ENCODE measurements at regions not wholly inside any gene's neighbourhood (a gene's known extent, or its start where the extent isn't known, plus 50 kb on each side); places are given as distances from the start of the nearest gene placed in this dataset.
"Not testable (repeated sequence)": the region's sequence is repeated elsewhere in the genome, so short reads cannot be mapped to it uniquely, and the experiment has no call there.

DNA sequence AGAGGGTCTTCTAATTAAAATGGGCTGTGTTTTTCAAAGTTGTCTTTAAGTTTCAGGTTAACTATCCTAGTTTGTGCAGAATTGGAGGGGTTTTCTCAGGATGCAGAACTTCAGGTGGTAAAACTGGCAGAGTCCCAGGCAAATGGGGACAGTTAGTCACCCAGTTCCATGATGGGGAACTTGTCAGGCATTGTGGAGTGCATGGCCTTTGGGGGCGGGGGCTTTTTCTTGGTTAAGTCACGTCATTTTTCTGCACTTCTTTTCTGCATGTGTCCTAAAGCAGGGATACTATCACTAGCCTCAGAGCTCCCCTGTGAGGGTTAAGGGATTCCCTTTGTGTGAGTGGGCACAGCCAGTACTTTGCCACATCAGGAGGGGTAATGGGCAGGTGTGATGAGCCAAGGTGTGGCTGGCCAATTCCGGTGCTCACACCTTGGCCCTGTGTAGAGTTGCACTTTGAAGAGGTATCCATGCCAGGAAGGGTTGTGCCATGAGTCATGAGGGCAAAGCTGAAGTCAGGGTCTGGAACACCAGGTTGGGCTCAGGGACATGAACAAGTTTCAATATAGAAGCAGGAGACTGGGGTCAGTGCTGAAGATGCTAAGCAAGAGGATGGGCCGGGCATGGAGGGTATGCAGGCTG, 126.0 kb upstream of the RREB1 start:
- DNase-seq: peak in 1 of 2 donors; percentile 40

DNA sequence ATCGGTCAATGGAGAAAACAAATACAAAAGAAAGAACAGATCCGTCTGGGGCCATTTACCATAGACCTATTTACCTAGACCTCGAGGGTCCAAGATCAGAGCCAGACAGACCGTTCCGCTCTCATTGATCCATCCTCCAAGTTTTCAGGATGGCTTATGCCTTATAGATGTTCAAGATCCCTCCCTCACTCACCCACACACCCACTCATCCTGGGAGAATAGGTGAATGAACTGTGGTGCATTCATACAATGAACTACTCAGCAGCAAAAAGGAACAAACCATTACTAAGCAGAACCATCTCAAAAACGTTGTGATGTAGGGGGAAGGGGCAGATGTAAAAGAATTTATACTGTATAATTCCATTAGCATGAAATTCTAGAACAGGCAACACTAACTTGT, 125.1 kb upstream of the RREB1 start:
- DNase-seq: no peak

DNA sequence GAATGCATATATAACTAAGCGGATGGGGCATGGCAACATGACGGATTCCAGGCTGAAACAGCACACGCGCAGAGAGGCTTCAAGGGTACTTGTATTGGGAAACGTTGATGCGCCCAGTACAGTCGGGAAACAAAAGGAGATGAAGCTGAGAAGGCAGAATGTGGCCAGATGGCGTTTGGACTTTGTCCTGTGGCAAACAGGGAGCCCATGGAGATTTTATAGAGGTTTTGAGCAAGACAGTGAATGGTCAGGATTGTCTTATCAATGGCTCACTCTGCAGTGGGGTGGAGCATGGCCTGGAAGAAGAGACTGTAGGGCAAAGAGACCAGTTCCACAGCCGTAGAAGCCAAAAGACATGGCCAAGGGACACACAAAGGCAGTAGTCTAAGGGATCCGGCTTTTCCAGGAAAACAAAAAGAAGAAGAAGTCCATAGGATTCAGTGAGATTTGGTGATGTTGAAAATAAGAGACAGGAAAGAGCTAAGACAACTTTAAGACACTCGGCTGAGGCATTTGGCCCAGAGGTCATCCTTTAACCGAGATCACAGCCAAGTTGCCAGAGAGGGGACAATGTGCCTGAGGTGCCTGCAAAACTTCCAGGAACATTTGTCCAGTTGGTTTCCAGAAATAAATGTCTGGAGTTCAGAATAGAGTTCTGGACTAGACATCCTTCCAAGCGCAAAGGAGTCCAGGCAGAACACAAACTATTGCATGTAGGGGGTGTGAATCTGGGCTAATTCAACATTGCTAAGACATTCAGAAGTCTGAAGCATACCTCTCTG, 123.0 kb upstream of the RREB1 start:
- DNase-seq: no peak

DNA sequence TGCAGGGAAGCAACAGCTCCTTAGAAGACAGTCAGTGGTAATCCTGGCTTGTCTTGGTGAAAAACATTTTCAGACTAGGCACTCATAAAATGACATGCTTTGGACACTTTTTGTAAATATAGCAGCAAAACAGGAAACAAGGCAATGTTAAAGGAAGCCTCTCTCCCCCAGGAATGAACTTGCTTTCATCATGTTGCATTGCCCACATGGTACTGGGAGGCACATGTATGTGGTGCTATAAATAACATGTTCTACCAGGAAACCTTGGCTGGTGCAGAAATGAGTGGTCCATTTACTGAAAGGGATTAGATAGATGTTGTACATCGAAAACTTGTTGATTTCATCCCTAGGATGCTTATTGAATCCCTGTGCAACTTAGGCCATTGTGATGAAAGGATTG, 121.4 kb upstream of the RREB1 start:
- peak; percentile 50 to 54 for DNase-seq

DNA sequence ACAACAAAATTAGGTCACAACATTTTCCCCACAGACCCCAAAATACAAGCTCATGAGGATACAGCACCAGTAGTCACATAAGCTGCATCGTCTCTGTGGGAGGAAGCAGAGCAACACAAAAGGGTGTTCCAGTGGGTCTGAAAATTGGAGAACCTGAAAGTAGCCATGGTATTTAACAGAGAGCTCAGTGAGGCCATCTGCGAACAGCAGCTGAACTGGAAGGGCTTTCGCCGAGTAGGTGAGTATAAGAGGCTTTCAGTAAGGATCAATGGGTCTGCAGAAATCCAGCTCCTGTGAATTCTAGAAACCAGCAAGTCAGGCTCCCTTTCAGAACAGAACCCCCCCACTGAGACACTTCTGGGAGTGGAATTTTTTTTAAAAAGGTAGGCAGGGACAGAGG, 120.0 kb upstream of the RREB1 start:
- DNase-seq: peak; percentile 16 to 18

DNA sequence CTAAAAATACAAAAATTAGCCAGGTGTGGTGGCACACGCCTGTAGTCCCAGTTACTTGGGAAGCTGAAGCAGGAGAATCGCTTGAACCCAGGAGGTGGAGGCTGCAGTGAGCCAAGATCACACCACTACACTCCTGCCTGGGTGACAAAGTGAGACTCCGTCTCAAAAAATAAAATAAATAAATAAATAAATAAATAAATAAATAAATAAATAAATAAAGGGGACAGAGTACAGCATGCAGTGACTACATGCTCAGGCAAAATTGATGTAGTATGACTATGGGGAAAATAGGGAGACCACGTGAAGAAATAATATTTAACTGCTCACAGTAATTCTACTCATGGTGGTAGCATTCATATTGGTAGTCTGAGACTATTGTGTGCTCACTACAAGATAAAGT, 117.7 kb upstream of the RREB1 start:
- not testable (repeated sequence) for DNase-seq

DNA sequence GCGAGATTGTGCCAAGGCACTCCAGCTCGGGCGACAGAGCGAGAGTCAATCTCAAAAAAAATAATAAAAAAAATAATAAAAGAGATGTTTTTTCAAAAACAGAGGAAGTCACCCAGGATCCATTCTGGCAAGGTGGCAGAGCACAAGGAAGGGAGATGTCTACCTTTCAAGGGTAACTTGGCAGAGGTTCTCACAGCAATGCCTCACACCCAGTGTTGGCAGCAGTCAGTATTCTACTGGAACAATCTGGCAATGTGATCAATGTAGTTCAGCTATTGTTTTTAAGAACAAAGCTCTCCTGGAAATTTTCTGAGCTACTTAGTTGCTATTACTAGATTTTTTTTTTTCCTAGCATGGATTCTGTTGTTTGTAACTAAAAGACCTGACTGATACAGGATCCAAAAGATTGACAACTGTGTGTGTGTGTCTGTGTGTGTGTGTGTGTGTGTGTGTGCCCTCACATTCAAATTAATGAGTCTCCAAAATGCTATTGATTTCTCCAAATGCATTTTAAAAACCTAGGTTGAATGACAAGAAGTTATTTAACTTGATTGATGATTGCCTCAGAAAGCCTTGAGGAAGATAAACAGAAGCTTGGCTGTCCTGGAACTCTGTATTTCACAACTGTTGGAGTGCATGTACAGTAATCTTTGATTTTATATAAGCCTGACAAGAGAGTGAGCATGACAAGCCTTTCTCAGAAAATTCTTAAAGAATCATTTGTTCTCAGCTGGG, 114.1 kb upstream of the RREB1 start:
- no peak for DNase-seq

DNA sequence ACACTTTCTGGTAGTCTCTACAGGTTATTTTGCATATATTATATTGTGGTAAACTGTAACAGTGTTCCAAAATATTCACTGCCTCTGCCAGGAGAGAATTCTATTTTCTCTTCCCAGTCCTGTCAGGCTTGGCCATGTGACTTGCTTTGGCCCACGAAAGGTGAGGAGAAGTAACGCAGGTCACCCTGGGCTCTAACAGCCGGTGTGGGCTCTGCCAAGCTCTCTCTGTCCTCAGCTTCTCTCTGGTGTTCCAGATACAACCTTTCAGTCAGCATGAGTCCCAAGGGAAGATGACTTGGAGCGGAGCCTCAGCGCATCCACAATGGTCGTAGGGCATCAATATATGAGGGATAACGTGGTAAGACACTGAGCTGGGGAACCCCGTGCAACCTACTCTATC, 113.0 kb upstream of the RREB1 start:
- no peak for DNase-seq

DNA sequence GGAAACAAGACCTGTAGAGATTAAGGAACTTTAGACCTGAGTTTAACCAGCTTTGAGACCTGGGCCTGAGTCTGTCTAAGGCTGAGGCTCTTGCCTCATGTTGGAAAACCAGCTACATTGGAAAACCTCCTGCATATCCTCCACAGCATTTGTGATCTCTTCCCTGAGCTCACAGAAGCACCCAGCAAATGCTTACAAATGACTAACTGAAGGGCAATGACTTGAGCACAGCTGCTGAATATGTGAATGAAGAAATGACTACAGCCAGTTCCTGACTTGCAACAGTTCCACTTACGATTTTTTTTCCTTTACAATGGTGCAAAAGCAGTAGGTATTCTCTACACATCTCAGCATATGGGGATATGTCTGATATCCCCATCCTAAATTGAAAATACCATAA, 112.4 kb upstream of the RREB1 start:
- no peak for DNase-seq

DNA sequence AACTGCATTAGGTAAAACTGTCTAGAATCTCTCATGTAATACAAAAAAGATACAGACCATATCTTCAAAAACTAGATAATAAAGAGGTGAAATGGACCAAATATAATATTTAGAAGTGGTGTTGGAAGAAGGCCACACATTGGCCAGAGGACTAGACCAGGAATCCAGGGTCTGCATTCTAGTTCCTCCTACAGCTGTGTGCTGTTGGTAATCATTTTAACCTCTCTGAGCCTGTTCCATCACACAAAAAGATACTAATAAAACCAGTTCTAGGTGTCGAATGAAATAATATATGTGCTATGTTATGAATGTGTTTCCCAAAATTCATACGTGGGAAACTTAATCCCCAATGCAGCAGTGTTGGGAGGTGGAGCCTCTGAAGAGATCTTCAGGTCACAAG, 111.6 kb upstream of the RREB1 start:
- DNase-seq: no peak

DNA sequence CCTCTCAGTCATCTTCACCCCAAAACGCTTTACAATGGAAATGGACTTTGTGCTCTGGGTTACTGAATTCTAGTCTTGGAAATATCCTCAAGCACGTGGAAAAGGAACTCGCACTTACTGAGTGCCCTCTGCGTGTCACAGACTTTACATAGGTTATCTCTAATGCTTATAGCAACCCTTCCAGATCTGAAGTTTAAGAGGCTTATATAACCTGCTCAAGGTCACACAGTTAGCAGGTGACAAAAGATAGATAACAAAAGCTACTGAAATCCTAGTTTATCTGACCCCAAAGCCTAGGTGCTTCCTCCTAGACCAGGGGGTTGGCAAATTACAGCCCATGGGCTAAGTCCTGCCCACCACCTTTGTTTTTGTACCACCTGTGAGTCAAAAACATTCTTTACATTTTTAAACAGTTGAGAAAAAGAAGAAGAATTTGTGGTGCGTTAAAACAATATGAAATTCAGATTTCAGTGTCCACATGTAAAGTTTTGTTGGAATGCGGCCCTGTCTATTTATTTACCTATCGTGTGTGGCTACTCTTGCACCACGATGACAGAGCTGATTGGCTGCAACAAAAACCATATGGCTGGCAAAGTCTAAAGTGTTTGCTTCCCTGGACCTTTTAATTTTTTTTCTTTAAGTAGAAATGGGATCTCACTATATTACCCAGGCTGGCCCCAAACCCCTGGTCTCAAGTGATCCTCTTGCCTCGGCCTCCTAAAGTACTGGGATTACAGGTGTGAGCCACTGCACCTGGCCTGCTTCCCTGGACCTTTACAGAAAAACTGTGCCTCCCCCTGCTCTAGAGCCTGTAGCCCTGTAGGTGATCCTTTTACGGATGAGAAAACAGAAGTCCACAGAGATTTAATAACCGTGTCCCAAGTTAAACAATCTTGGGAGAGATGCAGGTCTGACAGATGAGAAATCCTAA, 110.2 kb upstream of the RREB1 start:
- no peak for DNase-seq

DNA sequence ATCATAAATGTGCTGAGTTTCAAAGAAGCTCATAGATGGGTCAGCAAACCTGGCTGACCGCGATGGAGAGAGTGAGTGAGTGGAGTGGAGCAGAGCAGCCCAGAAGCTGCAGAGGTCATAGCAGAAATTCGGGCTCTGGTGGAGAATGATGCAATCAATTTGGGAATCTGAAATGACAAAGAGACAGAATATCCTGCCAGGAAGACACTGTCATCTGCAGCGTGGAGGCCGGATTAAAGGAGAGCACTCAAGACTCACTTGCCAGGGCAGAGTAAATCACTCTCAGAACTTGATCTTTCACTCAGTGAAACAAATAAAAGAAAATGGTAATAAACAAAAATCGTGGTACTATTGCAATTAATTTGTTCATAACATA, 109.6 kb upstream of the RREB1 start:
- DNase-seq: no peak

DNA sequence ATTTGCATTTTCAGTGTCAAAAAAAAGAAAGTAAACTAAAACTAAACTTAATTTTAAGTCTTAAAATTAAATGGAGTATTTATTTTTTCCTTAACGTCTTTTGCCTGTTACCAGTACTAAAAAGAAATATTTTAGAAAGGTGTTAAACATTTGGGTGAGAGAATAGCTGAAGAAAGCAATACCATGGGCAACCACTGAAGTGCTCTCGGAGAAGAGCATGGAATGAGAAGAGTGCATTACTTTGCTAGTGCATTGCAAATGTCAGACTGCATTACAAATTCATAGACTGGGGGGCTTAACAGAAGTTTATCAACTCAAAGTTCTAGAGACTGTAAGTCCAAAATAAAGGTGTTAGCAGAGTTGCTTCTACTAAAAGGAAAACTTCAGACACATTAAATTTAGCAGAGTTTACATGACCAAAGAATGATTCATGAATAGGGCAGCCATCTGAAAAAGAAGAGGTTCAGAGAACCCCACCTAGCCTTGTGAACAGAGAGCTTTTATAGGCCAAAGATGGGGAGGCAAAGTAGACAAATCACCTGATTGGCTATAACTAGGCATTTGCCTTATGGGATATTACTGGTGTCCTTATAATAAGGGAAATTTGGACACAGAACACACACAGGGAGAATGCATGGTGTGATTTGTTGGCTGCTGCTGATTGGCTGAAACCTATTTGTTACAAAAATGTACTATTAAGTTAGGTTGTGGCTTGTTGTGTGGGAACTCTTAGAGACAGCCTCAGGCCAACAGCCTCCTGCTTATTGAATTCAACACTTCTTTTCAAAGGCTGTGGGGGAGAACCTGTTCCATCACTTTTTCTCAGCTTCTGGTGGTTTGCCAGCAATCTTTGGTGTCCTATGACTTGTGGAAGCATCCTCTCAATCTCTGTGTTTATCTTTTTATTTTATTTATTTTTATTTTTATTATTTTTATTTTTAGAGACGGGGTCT, 106.7 kb upstream of the RREB1 start:
- no peak for DNase-seq

DNA sequence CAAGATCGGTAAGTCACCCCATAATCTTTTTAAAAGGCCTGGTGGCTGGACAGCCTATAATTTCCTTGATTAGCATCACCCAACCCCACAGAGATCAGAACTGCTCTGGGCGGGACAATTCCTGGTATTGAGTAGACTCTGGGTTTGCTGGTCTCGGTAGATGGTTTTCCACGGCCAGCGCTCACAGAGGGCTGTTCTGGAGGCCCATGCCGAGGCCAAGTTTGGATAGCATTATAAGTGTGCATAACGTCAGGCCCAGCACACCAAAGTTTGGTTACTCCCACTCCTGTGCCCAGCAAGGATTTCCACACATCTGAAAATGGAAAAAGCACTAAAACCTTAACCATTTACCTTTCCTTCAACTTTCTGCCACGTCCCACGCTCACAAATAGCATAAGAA, 104.7 kb upstream of the RREB1 start:
- no peak for DNase-seq

DNA sequence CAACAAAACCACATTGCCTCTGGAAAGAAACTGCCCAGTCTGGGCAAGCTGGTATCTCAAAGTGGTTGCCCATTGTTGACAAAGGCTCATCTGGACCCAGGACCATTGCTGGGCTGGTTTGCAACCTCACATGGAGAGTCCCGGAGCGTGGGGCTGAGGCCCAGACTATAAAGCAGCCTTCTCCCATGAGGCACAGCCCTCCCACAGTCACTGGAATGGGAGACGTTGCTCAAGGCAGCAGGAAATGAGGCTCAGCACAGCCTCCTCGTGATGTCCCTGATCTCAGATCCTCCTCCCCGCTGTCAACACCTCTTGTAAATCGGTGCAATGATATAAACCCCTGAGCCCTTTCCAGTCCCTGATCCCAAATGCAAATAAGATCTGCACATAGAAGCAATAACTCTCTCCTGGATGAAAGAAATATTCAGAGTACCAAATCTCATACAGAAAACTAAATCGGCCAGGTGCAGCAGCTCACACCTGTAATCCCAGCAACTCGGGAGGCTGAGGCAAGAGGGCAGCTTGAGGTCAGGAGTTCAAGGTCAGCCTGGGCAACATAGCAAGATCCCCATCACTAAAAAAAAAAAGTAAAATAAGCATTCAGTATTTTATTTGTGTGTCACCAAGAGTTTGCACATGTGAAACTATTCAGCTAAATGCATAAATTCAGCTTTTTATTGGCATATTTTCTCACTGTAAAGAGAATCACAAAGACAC, 103.0 kb upstream of the RREB1 start:
- peak; percentile 73 to 90 for DNase-seq

DNA sequence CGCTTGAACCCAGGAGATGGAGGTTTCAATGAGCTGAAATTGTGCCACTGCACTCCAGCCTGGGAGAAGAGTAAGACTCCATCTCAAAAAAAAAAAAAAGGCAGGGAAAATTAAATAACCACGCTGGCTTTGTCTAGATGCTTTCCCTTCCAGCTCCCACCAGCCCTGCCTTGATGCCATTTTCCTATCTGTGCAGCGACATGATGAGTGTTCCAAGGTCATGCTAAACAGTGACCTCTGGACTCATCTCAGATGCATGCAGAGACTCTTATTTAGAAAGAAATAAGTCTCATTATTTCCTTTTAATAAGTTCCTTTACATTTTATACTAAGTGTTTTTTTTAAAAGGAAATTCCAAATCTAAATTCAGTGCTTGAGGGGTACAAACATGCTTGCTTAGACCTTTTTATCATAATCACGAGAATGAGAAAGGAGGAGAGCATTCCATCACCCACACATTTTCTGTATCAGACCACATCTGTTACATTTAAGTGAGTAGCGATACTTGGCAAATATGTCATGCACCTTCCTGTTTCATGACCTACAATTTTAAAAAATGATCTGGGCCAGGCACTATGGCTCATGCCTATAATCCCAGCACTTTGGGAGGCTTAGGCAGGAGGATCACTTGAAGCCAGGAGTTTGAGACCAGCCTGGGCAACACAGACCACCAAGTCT, 101.1 kb upstream of the RREB1 start:
- no peak for DNase-seq

DNA sequence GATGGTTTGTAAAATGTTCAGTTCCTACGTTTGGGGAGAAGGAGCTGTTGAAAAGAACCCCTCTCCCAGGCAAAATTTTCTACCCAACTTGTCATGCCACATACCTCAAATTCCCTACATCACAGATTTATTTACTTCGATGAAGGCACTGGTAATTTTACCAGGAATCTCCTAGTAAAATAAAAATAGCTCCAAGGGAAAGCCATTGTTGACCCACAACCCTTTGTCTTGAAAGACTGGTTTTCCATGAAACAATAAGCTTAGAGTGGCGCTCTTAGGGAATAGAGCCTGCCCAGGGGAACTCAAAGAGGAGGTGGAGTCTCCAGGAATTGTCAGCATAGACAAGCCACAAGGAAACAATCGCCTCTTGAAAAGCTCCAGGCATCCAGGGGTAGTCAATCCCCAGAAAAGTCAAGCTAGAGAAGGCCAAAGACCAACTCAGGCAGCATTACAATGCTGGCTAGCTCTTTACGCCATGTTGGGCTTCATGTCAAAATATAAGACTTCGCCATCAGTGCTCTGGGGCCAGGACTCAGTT, 99.2 kb upstream of the RREB1 start:
- no peak for DNase-seq

DNA sequence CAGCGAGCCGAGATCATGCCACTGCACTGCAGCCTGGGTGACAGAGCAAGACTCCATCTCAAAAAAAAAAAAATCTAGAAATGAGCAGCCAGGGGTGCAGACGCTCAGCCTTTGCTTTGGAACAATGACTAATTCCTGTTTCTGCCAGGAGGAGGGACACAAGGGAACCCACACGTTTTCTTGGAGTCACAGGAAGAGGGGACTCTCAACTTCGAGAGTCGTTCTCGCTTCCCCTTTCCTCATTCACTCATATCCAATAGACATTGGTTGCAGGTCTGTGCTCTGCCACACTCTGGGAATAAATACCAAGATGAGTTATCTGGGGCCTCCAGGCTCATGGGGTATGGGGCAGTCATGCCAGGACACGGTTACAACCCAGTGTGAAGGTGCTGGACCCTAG, 91.5 kb upstream of the RREB1 start:
- peak; percentile 64 to 73 for DNase-seq

DNA sequence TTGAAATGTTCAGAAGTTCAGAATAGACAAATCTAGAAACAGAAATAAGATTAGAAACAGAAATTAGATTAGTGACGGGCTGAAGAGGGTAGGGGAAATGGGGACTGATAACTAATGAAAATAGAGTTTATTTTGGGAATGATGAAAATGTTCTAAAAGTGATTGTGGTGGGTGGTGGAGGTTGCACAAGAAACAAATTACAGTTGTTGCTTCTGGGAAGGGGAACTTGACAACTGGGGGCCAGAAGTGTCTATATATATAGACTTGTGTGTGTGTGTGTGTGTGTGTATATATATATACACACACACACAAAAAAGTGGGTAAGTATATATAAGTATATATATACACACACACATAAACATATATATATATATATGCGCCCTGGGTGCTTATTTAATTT, 86.5 kb upstream of the RREB1 start:
- DNase-seq: peak; percentile 72

DNA sequence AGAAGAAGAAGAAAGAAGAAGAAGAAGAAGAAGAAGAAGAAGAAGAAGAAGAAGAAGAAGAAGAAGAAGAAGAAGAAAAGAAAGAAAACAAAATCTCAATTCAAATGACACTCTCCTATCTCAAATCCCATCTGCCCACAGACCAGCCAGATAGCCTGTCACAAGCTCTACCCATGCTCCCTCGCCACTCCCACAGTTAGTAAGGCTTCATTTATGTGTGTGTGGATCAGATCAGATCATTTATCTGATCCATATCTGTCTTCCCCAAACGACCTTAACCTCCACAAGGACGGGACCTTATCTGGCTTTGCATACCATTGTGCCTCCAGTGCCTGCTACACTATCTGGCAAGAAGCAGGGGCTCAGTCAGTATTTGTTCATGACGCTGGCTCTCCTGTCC, 81.9 kb upstream of the RREB1 start:
- no peak for DNase-seq

Data from inflammatory macrophage (primary cell).